A673 (cell line): ENCODE measurements at regions not wholly inside any gene's neighbourhood (a gene's known extent, or its start where the extent isn't known, plus 50 kb on each side); places are given as distances from the start of the nearest gene placed in this dataset.

Source experiments
- BruUV-seq: library from RNA; stranded (reverse); fragments of 400-500 nt; replicated peaks from 2 replicates; lab custom pipeline; 2021; lab: Mats Ljungman, UMichigan
- CTCF ChIA-PET: fragments of 300-600 bp; sonication (Branson Sonifier 250); formaldehyde crosslinking; loops from one replicate; lab custom pipeline; 2022; ENCODE audit warnings: antibody characterized with exemption; lab: Charles Lee
- POLR2A ChIA-PET: fragments of 300-600 bp; sonication (Branson Sonifier 250); formaldehyde crosslinking; loops from one replicate; lab custom pipeline; 2022; ENCODE audit warnings: antibody characterized with exemption; ENCODE audit not compliant: low non-redundant PET; lab: Charles Lee
- DNase-seq: peaks from one replicate; pipeline ENCODE4 v3.0.0-alpha.2; 2015; ENCODE audit warnings: low spot score
- H3K27ac ChIP-seq: fragments of 200-600 bp; sonication (generic); 2 replicates; pipeline ENCODE4 v1.5.1; 2016; ENCODE audit warnings: mixed run types, low read depth, mild to moderate bottlenecking, mixed read lengths, antibody characterized with exemption, low read length; ENCODE audit not compliant: poor library complexity, severe bottlenecking
- H3K27me3 ChIP-seq: fragments of 200-600 bp; sonication (generic); replicated peaks from 2 replicates; pipeline ENCODE4 v1.6.1; 2017; ENCODE audit warnings: mixed run types, low read depth, mild to moderate bottlenecking, mixed read lengths, antibody characterized with exemption, low read length; ENCODE audit not compliant: insufficient read depth, poor library complexity
- H3K36me3 ChIP-seq: fragments of 200-600 bp; sonication (generic); 2 replicates; pipeline ENCODE4 v1.6.1; 2016; ENCODE audit warnings: mixed run types, mild to moderate bottlenecking, mixed read lengths, antibody characterized with exemption, low read length; ENCODE audit not compliant: insufficient read depth, poor library complexity, severe bottlenecking
- H3K4me1 ChIP-seq: fragments of 200-600 bp; sonication (generic); 2 replicates; pipeline ENCODE4 v1.6.1; 2017; ENCODE audit warnings: mixed run types, mild to moderate bottlenecking, mixed read lengths, antibody characterized with exemption, low read length; ENCODE audit not compliant: insufficient read depth, poor library complexity, severe bottlenecking
- H3K4me3 ChIP-seq: fragments of 200-600 bp; sonication (generic); 2 replicates; pipeline ENCODE4 v1.5.1; 2016; ENCODE audit warnings: low read depth, mixed run types, mild to moderate bottlenecking, mixed read lengths, low read length; ENCODE audit not compliant: poor library complexity, severe bottlenecking
- H3K9me3 ChIP-seq: fragments of 200-600 bp; sonication (generic); 2 replicates; pipeline ENCODE4 v1.6.1; 2016; ENCODE audit warnings: mixed run types, low read depth, mild to moderate bottlenecking, mixed read lengths, antibody characterized with exemption, low read length; ENCODE audit not compliant: poor library complexity, severe bottlenecking
- CTCF ChIP-seq: fragments of 300-800, 200-600 bp; sonication (generic); conservative IDR thresholded peaks from 2 replicates; pipeline ENCODE4 v1.5.1; 2017; ENCODE audit warnings: low read depth, mild to moderate bottlenecking, antibody characterized with exemption, low read length, moderate library complexity, mixed read lengths
- EZH2 ChIP-seq: fragments of 200-600 bp; sonication (generic); IDR thresholded peaks from 2 replicates; pipeline ENCODE4 v1.6.1; 2017; ENCODE audit warnings: borderline replicate concordance, low read depth, mild to moderate bottlenecking, mixed read lengths, antibody characterized with exemption, low read length; ENCODE audit not compliant: poor library complexity, severe bottlenecking
- intact Hi-C: fragments of 100-400 bp; cut with micrococcal nuclease; formaldehyde crosslinking; loops from one replicate; pipeline ENCODE4 v1.10.0; 2022; ENCODE audit not compliant: unreplicated experiment

- Histone ChIP-seq H3K9me3 (no peaks in the 10 kb centered on the region), H3K4me3 (no peak overlapping the region), H3K4me1 (no peaks in the 10 kb centered on the region), H3K27me3 (peaks cover 4% of the 10 kb centered on the region), H3K36me3 (no peaks in the 10 kb centered on the region), H3K27ac (no peak overlapping the region)
- CTCF ChIA-PET = no interaction called here
- TF ChIP-seq CTCF (no peak), EZH2 (no peak)
- intact Hi-C loops = no loop called here
- POLR2A ChIA-PET = no interaction called here
- no peak for DNase-seq
- no TSS peak for BruUV-seq
These were observed 513.5 kb downstream of the DMAC1 start for GRCh38 chr9:7286101-7286500.

- H3K9me3 ChIP-seq = no peaks in the 10 kb centered on the region
- no peak for DNase-seq
- intact Hi-C loops = no loop called here
- peaks cover 4% of the 10 kb centered on the region for H3K27me3 ChIP-seq
- no peaks in the 10 kb centered on the region for H3K36me3 ChIP-seq
- CTCF ChIA-PET = no interaction called here
- POLR2A ChIA-PET = no interaction called here
- TF ChIP-seq EZH2 (no peak), CTCF (no peak)
- no TSS peak for BruUV-seq
- no peaks in the 10 kb centered on the region for H3K4me1 ChIP-seq
- no peak overlapping the region for H3K27ac ChIP-seq
- no peak overlapping the region for H3K4me3 ChIP-seq
These were observed 514.4 kb downstream of the DMAC1 start for GRCh38 chr9:7285199-7285598.

GRCh38 chr9:7284517-7284916 lies 515.1 kb downstream of the DMAC1 start:
- BruUV-seq = no TSS peak
- ChIA-PET POLR2A (no interaction called here), CTCF (no interaction called here)
- H3K36me3 ChIP-seq = no peaks in the 10 kb centered on the region
- no peak overlapping the region for H3K27ac ChIP-seq
- intact Hi-C loops = no loop called here
- DNase-seq = no peak
- TF ChIP-seq CTCF = no peak
- no peak for TF ChIP-seq EZH2
- no peaks in the 10 kb centered on the region for H3K9me3 ChIP-seq
- no peak overlapping the region for H3K4me3 ChIP-seq
- H3K27me3 ChIP-seq = peaks cover 4% of the 10 kb centered on the region
- H3K4me1 ChIP-seq = no peaks in the 10 kb centered on the region
